NCI-H748 treated with DMSO at 0.1 percent for 48 hours (cell line): ENCODE measurements at regions not wholly inside any gene's neighbourhood (a gene's known extent, or its start where the extent isn't known, plus 50 kb on each side); places are given as distances from the start of the nearest gene placed in this dataset.
A peak's percentile ranks its signal among the peaks of the same experiment; 100 is the strongest.

Experiments used
- DNase-seq: peaks from one replicate; lab custom pipeline; 2025; lab: John Stamatoyannopoulos, UW

DNA sequence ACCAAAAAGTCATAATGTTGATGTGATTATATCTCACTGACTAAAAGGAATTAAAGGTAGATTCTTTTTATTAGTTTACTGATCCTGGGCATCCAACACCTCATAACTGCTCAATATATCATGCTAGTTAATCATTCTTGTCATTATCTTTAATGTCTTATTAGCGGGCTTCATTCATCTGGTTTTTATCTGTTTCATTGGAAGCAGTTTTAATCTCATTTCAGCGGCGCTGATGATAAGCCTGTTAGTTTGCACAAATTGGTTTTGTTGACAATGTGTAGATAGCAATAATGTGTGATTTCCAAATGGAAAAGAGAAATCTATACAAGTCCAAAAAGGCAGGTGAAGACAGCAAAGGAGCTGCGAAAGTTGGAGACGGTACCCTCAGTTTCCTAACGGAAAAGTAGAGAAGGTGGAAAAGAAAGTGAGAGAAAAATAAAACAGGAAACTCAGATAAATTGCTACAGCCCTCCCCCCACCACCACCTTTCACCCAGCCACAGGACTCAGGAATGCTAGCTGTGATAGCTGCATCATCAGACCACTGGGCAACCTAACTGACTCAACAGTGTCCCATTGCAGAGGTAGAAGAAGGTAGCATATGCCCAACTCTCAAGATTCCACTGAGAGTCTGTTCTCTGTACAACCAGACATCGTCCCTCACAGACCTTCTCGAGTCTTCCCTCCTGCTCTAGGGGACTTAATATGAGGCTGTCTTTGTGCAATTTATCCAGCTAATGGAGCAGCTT, 241.7 kb upstream of the CAMK1G start:
- no peak for DNase-seq

DNA sequence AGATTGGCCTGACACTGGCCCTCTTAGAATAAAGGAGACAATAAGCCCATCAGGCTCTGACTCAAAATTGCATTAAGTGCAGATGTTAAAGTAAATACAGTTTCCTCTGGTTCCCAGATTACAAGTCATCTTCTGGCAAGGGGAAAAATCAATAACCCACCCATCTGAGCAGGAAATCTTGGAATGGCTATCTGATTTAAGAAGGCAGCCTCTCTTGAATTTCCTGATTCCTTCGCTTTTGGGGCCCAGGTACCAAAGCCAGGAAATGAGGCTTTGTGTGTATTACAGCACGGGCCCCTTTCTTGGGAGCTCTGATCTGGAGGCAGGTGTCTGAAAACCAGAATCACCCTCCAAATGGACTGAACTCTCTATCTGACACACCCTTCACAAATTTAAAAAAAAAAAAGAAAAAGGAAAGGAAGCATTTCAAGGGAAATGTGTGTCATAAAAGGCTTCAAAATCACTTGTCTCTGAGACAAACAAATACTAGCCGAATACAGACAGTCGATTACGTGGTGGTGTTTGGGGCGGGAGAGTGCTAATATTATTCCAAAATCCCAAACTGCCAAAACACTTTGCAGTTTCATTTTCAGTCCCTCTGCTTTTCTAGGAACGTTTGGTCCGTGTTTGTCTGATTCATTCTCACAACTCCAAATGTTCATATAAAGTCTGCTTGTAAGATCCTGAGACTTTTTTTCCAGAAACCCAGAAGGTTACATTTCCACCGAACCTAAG, 240.9 kb upstream of the CAMK1G start:
- DNase-seq: no peak

DNA sequence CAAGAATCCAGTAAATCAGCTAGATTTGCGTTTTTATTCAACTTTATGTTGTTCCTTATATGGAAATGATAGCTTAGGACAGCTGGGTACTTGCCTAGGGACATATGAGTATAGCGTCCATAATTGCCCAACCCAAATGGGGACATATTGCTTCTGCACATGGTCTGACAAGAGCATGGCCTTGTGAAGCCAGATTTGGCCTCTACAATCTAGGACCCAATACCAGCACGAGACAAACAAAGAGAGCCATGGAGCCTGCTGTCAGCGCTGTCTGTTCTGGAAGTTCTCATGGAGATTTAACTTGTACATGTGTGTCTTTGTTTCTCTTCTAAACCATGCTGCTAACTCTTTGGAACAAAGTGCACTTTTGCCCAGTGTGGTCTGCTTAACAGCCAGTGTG, 240.0 kb upstream of the CAMK1G start:
- DNase-seq: no peak

DNA sequence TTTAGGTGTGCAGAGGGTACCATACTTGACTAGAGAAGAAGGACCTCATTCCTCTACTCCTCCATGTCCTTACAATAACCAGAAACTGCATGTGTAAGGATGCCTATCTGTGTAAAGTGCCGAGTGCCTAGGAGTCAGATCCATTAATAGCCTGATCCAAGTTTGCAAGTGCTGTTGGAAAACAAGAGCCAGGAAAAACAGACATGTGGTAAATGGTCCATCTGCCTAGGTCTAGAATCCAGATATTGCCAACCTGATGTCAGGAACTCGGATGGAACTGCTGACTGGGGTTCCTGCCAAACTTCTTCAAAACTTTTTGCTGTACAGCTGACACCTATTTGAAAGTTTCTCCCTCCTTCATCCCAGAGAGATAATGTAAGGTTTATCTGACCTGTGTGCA, 239.4 kb upstream of the CAMK1G start:
- DNase-seq: no peak

DNA sequence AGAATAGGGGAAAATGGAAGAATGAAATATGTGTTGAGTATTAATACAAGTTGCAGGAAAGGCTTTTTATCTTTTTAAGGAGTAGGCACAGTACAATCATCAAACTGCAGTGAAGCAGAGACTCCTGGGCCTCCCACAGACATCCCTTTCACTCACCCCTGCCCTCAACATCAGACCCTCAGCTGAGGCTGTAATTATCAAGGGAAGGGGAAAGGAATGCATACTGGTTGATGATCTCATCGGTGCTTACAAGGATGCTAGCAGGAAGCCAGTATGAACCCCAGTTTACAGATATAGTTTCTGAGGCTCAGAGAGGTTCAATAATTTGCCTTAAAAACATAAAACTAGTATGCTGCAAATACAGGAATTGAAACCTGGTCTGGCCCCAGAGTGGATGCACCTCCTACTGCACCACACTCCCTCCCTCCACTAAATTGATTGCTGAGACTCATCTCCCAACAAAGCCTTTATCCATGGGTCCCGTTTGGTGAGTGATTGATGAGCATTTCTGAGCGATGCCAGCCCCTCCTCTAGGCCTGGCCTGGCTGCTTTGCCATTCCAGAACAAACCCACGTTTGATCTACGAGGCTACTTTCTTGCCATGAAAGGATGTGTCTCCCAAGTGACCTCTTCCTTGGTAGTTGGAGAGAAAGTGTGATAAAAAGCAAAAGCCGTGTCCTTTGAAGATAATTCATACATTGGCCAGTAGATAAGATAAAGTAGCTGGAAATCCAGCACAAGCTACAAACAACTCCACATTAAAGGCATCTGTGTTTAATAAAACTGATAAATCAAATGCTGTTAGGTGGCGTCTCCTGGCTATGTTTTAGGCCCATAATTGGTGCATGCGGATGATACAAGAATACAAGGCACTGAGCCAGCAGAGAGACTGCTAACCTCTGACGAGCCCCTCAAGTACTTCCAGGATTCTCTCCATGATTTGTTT, 233.9 kb upstream of the CAMK1G start:
- no peak for DNase-seq

DNA sequence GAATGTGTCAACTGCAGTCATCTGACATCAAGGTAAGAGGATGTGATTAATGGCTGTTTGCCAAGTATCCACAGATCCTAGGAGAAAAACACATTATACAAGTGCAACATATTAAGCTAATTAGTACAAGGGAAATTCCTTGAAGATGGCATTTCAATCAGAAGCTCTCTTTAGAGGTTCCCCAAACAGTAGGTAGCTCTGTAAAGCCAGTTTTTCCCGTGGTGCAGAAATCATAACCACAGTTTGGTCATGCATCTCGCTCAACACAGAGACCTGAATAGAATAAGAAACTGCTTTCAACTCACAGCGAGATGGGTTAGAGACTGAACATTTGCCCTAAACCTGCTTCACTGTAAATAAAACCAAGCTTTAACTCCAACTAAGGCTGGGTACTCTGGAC, 230.5 kb upstream of the CAMK1G start:
- DNase-seq: no peak

DNA sequence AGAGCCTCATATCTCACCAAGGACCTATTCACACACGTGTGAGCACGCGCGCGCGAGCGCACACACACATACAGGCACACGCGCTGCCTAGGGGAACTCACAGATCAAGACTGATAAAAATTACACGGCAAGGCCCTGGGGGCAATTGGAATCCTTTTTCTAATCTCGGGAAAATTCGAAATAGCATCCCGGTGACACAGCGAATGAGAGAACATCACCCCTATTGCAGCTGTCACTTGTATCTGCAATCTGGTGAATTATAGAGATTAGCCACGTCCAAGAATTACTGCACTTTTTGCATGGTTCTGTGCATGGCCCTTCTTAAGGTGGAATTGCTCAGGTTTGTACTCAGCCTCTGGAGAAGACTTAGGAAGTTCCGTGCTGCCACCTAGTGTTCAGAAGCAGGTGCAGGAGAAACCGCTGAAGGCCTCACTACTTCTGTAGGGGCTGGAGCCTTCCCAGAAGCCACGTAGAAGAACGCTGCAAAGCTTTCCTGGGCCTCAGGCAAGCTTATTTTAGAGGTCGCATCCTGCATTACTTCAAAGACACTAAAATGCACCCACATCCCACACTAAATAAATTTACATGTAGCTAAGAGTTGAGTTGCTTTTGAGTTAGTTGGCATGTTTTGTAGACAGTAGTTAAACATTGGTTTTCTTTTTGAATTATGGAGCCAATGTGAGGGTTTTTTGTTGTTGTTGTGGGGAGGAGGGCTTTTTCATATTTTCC, 229.2 kb upstream of the CAMK1G start:
- DNase-seq: peak; percentile 61

DNA sequence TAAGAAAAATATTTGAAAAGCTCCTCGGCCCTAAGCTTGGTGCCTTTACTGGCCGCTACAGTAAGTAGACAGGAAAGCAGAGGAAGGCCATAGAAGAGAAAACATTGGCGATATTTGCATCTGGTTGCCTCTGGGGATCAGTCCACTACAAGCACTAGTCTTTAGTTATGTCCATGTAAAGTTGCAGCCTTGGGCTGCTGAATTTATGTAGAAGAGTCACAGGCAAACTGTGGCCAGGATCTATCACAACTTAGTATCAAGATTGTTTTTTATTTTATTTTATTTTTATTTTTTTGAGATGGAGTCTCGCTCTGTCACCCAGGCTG, 228.7 kb upstream of the CAMK1G start:
- DNase-seq: no peak

DNA sequence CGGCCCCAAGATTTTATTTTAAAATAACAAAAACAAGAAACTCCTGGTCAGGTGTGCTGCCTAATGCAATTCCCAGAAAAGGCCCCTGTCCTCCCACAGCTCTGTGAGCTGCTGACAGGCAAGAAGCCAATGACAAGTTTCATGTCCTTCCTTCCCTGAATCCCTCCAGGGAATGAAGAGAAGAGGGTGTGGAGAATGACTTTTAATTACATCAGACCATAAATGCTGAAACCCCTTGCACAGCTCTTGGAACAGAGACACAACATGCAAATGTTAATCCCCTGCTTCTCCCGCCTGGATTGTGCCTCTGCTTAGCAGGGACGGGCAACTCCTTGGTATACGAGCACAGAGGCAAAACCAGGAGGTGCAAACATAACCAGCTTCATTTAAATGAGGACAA, 228.1 kb upstream of the CAMK1G start:
- no peak for DNase-seq

DNA sequence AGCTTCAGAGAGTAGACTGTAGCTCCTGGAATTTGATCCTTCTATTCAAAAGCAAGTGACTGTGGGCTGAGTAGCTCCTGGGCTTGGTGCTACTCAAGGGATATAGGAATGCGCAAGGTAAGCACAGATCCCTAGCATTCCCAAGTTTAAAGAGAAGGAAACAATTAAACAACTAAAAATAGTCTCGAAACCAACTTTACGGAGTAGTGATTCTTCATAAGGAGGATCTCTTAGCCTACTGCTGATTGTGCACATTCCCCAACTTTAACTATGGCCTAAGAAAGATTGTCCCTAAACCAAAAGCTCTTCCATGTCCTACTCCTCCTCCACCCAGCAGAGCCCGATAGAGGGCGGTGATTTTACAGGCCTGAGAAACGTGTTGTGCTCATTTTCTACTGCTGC, 226.5 kb upstream of the CAMK1G start:
- no peak for DNase-seq

DNA sequence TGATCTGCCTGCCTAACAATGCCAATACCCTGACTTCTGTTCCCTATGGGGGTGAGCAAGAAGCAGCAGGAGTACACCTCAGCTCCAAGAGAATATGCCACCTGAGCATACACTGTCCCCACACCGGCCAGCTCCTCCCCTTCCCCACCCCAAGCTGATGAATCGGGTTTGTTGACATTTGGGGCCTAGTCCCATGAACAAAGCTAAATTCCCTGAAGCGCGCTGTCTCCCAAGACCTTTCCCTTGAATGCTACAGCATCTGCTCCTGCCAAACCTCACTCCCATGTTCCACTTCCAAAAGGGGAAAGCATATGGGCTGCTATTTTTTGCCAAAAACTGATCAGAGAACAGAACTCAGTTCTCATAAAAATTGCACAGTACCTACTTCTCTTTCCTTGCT, 220.4 kb upstream of the CAMK1G start:
- DNase-seq: no peak

DNA sequence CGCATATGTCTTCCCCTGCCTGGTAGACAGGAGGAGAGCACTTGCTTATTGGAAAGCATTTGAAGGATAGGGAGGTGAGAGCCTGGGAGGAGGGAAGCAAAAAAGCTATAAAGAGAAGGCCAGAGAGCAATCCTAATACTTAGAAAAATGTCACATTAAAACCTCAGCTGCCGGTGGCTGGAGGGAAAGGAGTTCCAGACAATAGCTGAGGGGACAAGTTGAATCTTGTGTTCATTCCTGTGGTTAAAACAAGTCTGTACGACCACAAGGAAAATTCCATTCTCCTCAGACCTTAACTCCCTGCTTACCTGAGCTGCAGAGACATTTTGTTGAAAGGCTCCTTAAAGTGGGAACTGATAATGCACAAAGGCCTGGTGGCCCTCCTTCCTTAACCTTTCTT, 218.8 kb upstream of the CAMK1G start:
- no peak for DNase-seq

DNA sequence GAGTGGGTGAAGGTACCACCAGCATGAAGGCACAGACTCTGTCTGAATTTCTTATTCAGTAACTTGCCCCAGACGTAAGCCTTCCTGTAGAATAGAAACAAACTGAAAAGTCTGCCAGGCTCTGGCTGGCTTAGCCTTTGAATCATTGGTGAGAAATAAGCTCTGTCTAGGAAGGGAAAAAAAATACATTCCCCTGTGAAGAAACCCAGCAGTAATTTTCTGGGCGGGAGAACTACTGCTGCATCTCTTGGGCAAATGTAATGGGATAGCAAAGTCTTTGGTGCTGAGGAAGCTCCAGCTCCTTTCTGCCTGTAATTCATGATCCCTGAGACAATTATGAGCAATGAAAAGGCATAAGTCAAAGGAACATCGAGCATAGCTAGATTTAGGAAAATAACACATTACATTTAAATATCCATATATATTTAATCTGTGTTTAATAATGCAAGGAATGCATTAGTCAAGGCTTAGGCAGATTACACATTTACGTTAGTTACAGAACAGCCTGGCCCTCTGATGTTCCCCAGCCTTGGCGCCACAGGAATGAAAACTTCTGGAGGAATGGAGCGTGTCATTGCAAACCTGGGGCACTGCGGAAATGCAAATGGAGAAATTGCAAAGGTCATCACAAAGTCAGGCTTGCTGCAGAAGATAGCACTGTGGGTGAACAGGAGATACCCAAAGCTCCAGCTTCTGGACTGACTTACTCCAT, 216.3 kb upstream of the CAMK1G start:
- no peak for DNase-seq

DNA sequence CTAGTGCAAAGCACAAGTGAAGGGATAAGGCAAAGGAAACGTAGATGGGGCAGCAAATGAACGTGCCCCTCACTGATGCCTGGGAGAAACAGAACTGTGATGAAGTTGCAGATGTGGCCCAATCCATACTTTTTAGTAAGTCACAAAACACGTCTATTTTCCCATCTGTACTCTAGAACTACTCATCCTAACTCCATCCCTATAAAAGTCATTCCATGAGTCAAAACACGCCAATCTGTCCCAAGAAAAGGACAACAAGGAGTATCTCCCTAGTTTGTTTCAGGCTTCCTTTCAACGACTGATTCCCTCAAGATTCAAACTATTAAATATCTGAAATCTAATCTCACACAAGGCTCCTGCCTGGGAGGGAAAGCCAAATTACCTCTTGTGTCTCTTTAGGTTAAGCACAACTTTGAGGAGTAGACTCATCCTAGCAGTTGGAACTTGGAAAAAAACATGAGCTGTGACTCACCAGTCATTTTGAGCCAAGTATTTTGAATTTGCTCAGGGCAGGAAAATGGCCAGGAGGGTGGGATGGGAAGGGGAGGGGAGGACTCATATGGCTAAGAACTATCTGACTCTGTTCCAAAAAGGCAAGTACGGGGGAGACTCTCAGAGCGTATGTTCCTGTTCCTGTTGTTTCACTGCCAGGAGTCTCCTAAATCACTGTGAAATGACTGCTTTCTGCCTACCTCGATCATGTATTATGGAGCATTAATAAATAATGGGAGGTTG, 214.5 kb upstream of the CAMK1G start:
- no peak for DNase-seq

DNA sequence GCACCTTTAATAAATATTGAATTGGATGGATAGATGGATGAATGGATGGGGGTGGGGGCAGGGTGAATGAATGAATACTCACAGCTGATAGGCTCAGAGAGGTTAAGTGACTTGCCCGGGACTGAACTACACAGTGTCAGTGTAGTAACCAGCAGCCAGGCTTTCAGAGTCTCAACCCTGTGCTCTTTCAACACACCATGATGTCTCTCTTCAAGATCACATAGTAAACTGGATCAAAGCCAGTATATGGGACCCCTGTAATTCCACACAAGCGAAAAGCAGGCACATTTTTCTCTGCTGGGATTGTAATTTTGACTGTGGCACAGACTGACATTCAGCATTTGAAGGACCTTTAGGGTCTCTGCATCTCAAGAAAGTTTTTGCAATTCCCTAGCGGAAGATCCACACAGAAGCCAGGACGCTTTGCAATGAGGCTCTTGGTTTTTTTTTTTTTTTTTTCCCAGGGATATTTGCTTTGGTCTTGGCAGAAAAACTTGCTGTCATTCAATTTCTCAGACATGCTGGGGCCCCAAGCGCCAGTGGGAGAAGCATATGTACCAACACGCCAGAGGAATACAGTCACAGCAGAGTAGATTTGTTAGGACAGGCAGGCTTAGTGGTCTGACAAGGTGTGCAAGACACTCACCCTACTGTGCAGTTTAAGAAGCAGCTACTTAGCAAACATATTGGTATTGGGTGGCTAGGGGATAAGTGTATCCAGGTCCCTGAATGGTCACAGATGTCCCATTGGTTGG, 213.1 kb upstream of the CAMK1G start:
- no peak for DNase-seq

DNA sequence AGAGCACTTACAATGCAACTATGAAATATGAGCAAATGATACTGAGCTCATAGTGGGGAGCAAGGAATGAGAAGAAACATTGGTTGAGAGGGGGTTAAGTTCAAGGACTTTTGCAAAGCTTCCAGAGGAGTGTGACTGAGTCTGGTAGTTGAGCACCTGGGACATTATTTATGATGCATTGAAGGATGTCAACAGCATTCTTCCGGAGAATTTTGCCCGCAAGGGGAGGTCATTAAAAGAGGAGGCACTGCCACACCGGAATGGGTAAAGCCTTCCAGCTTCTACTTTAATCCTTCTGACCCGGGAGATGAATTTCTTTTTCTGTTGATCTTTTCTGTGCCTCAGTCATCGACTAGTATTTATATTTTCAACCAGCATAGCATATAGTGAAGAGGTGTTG, 208.4 kb upstream of the CAMK1G start:
- no peak for DNase-seq

DNA sequence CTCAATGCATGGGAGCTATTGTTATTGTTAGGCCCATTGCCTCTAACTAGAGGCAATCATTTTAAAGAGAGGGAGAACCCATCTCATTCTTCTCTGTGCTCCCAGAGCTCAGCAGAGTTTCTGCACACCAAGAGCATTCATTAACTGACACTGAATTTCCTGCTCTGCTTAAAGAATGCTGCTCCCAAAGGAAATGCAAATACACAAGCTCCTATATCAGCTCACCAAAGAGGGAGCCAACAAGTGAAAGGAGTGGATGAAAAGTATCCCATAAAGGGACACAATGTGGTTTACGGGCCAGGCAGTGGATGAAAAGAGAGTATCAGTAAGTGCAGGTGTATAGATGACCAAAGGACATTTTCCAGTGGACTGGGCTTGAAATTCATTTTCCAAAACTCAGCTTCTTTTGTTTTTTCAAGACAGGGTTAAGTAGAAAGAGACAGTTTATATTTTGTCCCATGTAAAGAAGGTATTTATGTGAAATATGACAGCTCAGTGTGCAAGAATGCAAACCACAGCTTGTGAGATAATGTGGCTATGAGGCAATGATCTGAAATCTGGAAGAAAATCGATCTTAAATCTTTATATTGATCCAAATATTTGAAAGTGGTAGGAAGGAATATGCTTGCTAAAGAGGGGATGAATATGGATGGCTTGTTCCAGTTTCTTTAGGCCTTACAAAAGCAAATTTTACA, 207.7 kb upstream of the CAMK1G start:
- DNase-seq: no peak

DNA sequence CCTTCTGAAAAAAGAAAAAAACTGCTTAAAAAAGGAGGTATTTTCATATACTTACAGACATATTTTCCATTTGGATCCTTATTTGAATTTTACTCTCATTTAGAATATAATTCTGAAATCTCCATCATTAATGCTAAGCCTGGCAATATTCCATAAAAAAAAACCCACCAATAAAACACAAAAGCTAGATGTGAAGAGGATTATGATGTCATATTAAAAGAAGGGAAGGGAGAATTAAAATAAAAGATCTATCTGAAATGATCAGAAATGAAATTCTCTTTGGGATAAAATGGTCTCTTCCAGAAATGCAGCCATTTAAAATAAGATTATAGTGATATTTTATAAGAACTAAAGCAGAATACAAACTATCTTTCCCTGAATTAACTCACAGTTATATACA, 206.7 kb upstream of the CAMK1G start:
- DNase-seq: no peak

DNA sequence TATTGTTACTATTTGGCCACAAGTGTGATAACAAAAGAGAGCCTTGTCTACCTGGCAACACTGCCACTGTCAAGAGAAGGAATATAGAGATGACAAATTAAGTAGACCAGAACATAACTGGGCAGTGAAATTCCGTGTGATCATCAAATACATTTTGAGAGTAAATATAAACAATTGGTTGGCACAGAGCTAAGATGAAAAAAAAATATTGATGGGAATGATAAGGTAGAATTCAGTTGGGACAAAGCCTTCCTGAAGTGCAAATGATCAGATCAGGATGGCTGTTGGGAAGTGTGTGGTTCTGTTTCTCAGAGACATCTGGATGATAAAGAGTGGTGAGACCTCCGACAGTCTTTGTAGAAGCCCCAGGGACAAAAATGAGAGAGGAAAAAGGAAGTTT, 205.5 kb upstream of the CAMK1G start:
- no peak for DNase-seq
